NCI-H1417 treated with DMSO at 0.1 percent for 48 hours (cell line): ENCODE measurements at regions not wholly inside any gene's neighbourhood (a gene's known extent, or its start where the extent isn't known, plus 50 kb on each side); places are given as distances from the start of the nearest gene placed in this dataset.

ENCODE experiments used
- DNase-seq: peaks from one replicate; lab custom pipeline; 2025; lab: John Stamatoyannopoulos, UW

GRCh38 chr6:14965424-14966075 lies 280.3 kb upstream of the JARID2 start:
- no peak for DNase-seq

DNA sequence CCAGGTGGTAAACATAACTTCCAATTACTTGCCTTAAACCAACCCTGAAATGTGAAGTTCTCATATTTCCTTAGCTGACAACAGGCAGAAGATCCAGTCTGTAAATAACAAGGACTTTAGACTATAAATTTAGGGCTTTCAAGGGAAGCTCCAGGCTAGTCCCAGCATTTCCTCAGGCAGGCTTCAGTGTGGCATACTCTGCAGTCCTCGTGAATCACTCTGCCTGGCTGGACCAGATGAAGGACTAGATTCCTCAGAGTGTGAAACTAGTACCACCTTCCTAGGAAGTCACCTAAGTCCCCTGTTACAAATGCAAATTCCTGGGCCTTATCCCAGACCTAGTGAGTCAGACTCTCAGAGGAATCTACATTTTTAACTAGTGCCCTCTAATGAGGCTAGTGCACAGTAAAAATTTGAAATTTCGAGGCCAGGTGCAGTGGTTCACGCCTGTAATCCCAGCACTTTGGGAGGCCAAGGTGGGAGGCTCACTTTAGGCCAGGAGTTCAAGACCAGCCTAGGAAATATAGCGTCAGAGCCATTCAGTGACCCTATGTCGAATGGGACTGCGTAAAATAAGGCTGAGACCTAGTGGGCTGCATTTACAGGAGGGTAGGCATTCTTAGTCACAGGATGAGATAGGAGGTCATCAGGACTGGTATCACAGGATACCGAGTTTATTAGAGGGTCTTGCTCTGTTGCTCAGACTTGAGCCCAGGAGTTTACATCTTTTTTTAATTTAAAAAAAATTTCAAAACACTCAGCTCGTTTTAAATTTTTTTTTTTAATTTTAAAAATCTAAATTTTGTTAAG lies 279.6 kb upstream of the JARID2 start:
- DNase-seq, result no peak

DNA sequence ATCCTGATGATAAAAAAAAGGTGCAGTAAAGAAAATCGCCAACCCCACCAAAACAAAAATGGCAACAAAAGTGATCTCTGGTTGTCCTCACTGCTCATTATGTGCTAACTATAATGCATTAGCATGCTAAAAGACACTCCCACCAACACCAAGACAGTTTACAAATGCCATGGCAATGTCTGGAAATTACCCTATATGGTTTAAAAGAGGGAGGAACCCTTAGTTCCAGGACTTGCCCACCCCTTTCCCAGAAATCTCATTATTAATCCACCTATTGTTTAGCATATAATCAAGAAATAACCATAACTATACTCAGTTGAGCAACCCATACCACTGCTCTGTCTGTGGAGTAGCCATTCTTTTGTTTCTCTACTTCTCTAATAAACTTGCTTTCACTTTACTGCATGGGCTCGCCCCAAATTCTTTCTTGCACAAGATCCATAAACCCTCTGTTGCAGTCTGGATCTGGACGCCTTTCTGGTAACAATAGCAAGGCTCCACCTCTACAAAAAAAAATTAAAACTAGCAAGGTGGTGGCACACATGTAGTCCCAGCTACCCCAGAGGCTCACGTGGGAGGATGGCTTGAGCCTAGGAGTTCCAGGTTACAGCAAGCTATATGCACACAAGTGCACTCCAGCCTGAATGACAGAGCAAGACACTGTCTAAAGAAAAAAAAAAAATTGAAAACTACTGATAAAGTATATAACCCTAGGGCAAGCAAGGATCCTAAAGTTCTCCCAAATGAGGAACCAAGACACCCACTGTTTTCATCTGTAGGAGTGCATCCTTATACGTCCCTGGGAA lies 278.8 kb upstream of the JARID2 start:
- no peak for DNase-seq

GRCh38 chr6:14968056-14968637 lies 277.7 kb upstream of the JARID2 start:
- DNase-seq, result no peak

DNA sequence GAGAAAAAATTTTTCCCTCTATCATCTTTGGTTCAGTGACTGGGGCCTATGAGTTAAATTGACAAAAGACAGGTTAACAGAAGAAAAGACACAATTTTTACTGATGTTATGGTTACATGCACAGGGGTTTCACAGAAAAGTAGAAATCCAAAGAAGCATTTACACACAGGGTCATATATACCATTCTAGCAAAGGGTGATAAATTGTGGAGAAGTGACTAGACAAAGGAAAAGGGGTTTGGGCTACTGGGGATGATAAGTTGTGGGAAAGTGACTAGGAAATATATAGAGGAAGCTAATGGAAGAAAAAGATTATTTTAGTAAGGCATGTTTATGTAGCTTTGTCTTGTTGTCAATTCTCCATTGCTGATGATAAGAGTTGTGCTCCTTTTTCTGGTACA lies 276.7 kb upstream of the JARID2 start:
- DNase-seq, result no peak

GRCh38 chr6:14972379-14973067 lies 273.3 kb upstream of the JARID2 start:
- no peak for DNase-seq

GRCh38 chr6:14974372-14974771 lies 271.5 kb upstream of the JARID2 start:
- no peak for DNase-seq

GRCh38 chr6:14974792-14975470 lies 270.9 kb upstream of the JARID2 start:
- DNase-seq, result no peak

DNA sequence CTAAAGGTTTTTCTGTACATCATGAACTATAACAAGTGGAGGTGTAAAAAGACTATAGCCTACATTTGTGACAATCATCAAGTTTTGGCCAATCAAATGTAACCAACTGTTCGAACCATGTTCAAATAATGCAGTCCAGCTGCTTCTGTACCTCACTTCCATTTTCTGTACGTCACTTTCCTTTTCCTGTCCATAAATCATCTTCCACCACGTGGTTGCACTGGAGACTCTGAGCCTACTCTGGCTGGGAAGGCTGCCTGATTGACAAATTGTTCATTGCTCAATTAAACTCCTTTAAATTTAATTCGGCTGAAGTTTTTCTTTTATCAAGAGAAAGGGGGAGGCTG lies 270.4 kb upstream of the JARID2 start:
- DNase-seq, result no peak

- no peak for DNase-seq
Measured at GRCh38 chr6:14977747-14978382, 268.0 kb upstream of the JARID2 start.

GRCh38 chr6:14981960-14982359 lies 263.9 kb upstream of the JARID2 start:
- DNase-seq, result no peak

DNA sequence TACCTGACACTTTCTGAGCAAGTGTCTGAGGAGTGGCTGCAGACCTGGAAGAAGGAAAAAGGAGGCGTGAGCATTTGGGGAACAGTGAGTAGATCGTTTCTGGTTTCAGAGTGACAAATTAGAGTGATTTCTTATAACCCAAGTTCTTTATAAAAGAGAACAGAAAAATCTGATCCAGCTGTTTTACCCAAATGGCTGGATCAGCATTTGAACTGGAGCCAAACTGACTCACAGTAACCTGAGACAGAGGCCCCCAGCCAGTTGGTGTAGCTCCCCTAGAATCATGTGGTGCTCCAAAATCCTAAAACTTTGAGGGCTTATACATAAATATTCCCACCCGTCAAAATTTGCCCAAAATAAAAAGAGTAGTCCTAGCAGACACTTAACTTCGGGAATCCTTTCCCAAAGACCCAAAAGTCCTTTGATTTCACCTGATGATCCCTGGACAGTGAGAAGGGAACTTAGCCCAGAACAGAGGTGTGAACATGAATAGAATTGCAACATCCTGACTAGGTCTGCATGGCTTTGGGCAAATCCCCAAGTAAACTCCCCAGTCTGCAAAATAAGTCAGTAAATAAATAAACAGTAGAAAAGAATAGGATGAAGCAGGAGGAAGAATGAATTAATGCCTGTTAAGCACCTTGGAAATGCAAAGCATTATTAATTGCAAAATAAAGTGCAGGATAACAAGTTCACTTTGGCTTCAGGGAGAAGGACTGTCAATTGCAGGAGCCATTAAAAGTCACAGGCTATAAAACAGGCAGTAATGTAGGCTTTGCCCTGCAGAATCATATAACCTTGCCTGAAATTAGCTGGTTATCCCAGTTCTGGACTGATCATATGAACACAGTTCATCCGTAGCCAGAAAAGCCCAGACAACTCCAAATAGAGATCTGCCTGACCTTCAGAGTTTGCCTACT lies 262.0 kb upstream of the JARID2 start:
- no peak for DNase-seq

DNA sequence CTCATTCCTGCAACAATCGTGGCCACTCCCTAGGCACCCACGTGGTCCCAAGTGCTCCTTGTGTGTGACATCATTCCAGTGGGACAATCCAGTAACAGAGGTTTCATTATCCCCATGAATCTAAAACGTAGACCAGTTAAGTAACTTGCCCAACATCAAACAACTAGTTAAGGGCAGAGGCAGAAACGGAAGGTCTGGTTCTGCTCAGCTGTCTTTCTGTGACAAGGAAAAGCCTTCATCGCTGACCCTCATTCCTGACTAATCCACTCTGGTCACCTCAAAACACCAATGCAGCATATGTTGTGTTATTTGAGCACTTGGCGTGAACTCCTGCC lies 261.4 kb upstream of the JARID2 start:
- DNase-seq, result no peak

- no peak for DNase-seq
Measured at GRCh38 chr6:14985366-14985765, 260.5 kb upstream of the JARID2 start.

DNA sequence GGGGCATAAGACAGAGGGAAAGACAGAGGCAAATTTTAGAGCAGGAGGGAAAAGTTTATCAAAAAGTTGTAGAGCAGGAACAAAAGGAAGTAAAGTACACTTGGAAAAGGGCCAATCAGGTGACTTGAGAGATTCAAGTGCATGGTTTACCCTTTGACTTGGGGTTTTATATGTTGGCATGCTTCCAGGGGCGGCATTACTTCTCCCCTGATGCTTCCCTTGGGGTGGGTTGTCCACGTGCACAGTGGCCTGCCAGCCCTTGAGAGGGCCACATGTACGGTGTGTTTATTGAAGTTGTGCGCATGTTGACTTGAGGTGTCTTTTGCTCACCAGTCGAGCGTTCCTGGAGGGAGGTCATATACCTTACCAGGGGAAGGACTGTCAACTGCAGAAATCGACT lies 259.5 kb upstream of the JARID2 start:
- no peak for DNase-seq

- no peak for DNase-seq
Measured at GRCh38 chr6:14987490-14987889, 258.4 kb upstream of the JARID2 start.

DNA sequence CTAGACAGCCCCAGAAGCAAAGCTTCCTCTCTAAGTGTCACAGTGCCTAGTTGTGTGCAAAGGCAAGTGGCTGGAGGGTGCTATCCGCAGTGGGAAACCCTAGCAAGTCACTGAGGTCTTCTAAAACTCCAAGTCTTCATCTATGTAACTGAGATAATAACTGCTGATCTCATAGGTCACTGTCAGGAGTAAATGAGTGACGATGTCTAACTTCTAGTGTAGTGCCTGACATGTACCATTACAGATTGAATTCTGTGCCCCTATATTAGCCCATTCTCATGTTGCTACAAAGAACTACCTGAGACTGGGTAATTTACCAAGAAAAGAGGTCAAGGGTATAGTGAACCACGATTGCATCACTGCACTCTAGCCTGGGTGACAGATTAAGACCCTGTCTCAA lies 253.5 kb upstream of the JARID2 start:
- no peak for DNase-seq

DNA sequence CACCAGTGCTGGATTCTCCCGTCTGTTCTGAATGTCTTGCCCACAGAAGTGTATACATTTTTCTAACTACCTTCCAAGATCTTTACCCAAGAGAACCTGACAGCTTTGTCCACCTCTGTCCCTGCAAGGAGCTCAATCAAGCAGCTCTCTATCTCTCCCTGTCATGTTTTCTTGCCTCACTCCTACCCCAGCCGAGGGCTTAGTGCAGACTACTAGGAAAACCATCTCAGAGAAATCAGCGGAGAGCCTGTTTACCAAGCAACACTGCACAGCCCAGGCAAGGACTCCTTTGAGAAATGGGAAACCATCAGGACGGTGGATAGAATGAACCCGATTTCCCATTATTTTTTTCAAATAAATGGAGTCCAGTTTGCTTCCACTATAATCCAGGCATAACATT lies 250.7 kb upstream of the JARID2 start:
- DNase-seq, result no peak

- DNase-seq, result no peak
Measured at GRCh38 chr6:14995966-14996602, 249.8 kb upstream of the JARID2 start.

DNA sequence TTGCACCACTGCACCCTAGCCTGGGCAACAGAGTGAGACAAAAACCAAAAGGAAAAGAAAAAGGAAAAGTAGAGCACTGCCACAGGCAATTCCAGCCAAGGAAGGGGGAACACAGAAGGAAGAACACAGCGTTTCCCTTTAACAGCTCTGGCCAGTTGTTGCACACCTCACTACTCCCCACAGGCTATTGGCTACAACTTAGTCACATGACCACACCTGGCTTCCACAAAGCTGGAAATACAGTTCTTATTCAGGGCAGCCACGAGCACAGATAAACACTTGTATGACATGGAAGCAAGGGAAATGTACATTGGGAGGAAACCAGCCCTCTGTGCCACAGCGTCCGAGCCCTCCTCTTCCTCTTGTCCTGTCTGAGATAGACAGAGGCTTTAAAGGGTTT lies 249.0 kb upstream of the JARID2 start:
- no peak for DNase-seq
